HCT116 (cell line): ENCODE measurements at regions not wholly inside any gene's neighbourhood (a gene's known extent, or its start where the extent isn't known, plus 50 kb on each side); places are given as distances from the start of the nearest gene placed in this dataset.
"Not testable (repeated sequence)": the region's sequence is repeated elsewhere in the genome, so short reads cannot be mapped to it uniquely, and the experiment has no call there.

Source experiments
- ATAC-seq: fragments of 200-7000 bp; cut with Tn5 transposase; 2 replicates; pipeline ENCODE4 v1.9.1; 2020; ENCODE audit warnings: mild to moderate bottlenecking, moderate library complexity
- BruUV-seq: library from RNA; stranded (reverse); fragments of 400-500 nt; replicated peaks from 2 replicates; lab custom pipeline; 2021; lab: Mats Ljungman, UMichigan
- CTCF ChIA-PET: fragments of 300-600 bp; sonication (Branson Sonifier 250); formaldehyde crosslinking; loops from one replicate; lab custom pipeline; 2021; ENCODE audit warnings: antibody characterized with exemption; lab: Charles Lee
- POLR2A ChIA-PET: fragments of 300-600, 350-600 bp; sonication (Branson Sonifier 250); formaldehyde crosslinking; loops from one replicate; lab custom pipeline; 2021; ENCODE audit warnings: antibody characterized with exemption; lab: Charles Lee
- RAD21 ChIA-PET, 2 experiments: fragments of 300-600 bp; sonication (Branson Sonifier 250); formaldehyde crosslinking; loops; one replicate each; lab custom pipeline; 2023; ENCODE audit warnings: low total read pairs in 2 of 2; ENCODE audit not compliant: uncharacterized antibody in 2 of 2, unreplicated experiment in 2 of 2, low non-redundant PET in 1 of 2; lab: Charles Lee
- DNase-seq: peaks from one replicate; pipeline ENCODE4 v3.0.0-alpha.2; 2010; ENCODE audit warnings: low read depth, low spot score
- H2AFZ ChIP-seq: fragments of 200-600 bp; shearing (Covaris generic), sonication (generic); 2 replicates; pipeline ENCODE4 v1.6.1; 2017; ENCODE audit warnings: low read depth, mixed run types, mixed read lengths, antibody characterized with exemption, low read length; ENCODE audit not compliant: poor library complexity, severe bottlenecking
- H3K27ac ChIP-seq: 2 replicates; pipeline ENCODE4 v1.5.1; 2012; ENCODE audit warnings: low read depth, low read length
- H3K27me3 ChIP-seq: fragments of 200-600 bp; sonication (generic); 2 replicates; pipeline ENCODE4 v1.6.1; 2016; ENCODE audit warnings: mixed run types, low read length, mixed read lengths; ENCODE audit not compliant: insufficient read depth
- H3K36me3 ChIP-seq, 2 experiments: fragments of 200-500 bp in 1 of 2; fragments of 200-600 bp in 1 of 2; sonication (Bioruptor generic) in 1 of 2; sonication (generic) in 1 of 2; 2 replicates each; pipeline versions ENCODE4 v1.5.1 to v1.6.1; 2014 to 2016; ENCODE audit warnings: low read length in 2 of 2, inconsistent platforms in 1 of 2, mixed read lengths in 1 of 2, mixed run types in 1 of 2; ENCODE audit not compliant: insufficient read depth in 2 of 2, control insufficient read depth in 1 of 2
- H3K4me1 ChIP-seq, 2 experiments: fragments of 200-600 bp in 1 of 2; sonication (generic) in 1 of 2; 2 replicates each; pipeline versions ENCODE4 v1.5.1 to v1.6.1; 2012 to 2017; ENCODE audit warnings: low read length in 2 of 2, inconsistent platforms in 1 of 2, mild to moderate bottlenecking in 1 of 2, mixed read lengths in 1 of 2, mixed run types in 1 of 2, moderate library complexity in 1 of 2; ENCODE audit not compliant: insufficient read depth in 2 of 2, control insufficient read depth in 1 of 2
- H3K4me2 ChIP-seq: fragments of 200-600 bp; sonication (generic); 2 replicates; pipeline ENCODE4 v1.6.1; 2017; ENCODE audit warnings: mixed run types, low read length, mixed read lengths
- H3K4me3 ChIP-seq, 2 experiments: fragments of 200-600 bp in 1 of 2; sonication (generic) in 1 of 2; replicated peaks in 1 of 2; 2 replicates each; pipeline ENCODE4 v1.5.1; 2011 to 2016; ENCODE audit warnings: low read length in 2 of 2, control low read depth in 1 of 2, low read depth in 1 of 2, mild to moderate bottlenecking in 1 of 2, mixed read lengths in 1 of 2, mixed run types in 1 of 2
- H3K79me2 ChIP-seq: fragments of 200-600 bp; sonication (generic); 2 replicates; pipeline ENCODE4 v1.6.1; 2017; ENCODE audit warnings: mild to moderate bottlenecking, mixed run types, low read length, moderate library complexity, mixed read lengths; ENCODE audit not compliant: insufficient read depth
- H3K9ac ChIP-seq: fragments of 200-600 bp; sonication (generic); 2 replicates; pipeline ENCODE4 v1.6.1; 2016; ENCODE audit warnings: low read length, mixed read lengths
- H3K9me2 ChIP-seq: fragments of 200-600 bp; sonication (generic), shearing (Covaris generic); 2 replicates; pipeline ENCODE4 v1.6.1; 2017; ENCODE audit warnings: mixed run types, mild to moderate bottlenecking, moderate library complexity; ENCODE audit not compliant: insufficient read depth
- H3K9me3 ChIP-seq, 2 experiments: fragments of 200-500 bp in 1 of 2; fragments of 200-600 bp in 1 of 2; sonication (Bioruptor generic) in 1 of 2; sonication (generic) in 1 of 2; 2 replicates each; pipeline ENCODE4 v1.6.1; 2014 to 2017; ENCODE audit warnings: low read length in 2 of 2, mixed read lengths in 2 of 2, inconsistent platforms in 1 of 2, low read depth in 1 of 2, mild to moderate bottlenecking in 1 of 2, mixed run types in 1 of 2, moderate library complexity in 1 of 2; ENCODE audit not compliant: control insufficient read depth in 1 of 2, insufficient read depth in 1 of 2
- H4K20me1 ChIP-seq: fragments of 200-600 bp; sonication (generic), shearing (Covaris generic); 2 replicates; pipeline ENCODE4 v1.6.1; 2017; ENCODE audit warnings: mixed run types, mild to moderate bottlenecking, moderate library complexity; ENCODE audit not compliant: insufficient read depth
- RAD21 ChIP-seq: IDR thresholded peaks from 2 replicates; pipeline ENCODE4 v1.6.1; 2012; ENCODE audit warnings: low read depth, mild to moderate bottlenecking
- intact Hi-C: fragments of 100-400 bp; cut with micrococcal nuclease; formaldehyde crosslinking; loops from 2 replicates; pipeline ENCODE4 v1.10.0; 2022

DNA sequence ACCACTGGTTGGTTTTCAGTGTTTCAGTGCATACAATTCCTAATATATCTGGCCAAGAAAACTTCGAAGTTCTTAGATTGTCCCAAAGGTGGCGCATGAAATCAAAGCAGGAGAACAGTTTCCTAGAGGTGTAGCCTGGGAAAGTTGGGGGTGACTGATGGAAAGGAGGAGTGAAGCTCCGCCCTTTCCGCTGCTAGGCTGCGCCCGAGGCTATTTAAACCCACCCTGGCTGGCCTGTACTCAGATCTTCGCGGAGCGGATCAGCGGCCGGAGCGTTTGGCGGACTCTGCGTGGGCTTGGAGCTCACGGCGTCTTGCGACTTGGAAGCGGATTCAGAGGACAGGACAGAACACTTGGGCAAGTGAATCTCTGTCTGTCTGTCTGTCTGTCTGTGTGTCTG is 328.7 kb downstream of the CWH43 start:
- ATAC-seq, H3K9me2 ChIP-seq, DNase-seq, H3K9ac ChIP-seq, BruUV-seq, H2AFZ ChIP-seq, RAD21 ChIA-PET, H3K4me3 ChIP-seq, H3K27ac ChIP-seq, POLR2A ChIA-PET, H3K36me3 ChIP-seq, H3K27me3 ChIP-seq, intact Hi-C loops, H3K4me1 ChIP-seq, H4K20me1 ChIP-seq, H3K79me2 ChIP-seq, CTCF ChIA-PET, H3K4me2 ChIP-seq, H3K9me3 ChIP-seq: not testable (repeated sequence)
- peak; percentile 6; the same call in 1 of the 2 replicates for TF ChIP-seq RAD21

DNA sequence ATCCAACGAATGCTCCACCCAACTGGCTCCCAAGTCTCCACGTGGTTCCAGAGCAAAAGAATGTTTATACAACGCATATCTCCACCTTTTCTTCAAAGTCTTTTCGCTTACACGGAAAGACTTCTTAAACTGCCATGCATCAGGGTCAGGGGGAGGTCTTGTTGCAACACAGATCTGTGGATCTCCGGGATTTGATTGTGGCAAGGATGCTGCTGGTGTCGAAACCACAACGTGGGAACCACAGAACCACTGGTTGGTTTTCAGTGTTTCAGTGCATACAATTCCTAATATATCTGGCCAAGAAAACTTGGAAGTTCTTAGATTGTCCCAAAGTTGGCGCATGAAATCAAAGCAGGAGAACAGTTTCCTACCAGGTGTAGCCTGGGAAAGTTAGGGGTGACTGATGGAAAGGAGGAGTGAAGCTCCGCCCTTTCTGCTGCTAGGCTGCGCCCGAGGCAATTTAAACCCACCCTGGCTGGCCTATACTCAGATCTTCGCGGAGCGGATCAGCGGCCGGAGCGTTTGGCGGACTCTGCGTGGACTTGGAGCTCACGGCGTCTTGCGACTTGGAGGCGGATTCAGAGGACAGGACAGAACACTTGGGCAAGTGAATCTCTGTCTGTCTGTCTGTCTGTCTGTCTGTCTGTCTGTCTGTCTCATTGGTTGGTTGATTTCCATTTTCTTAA is 334.8 kb downstream of the CWH43 start:
- H3K36me3 ChIP-seq, ATAC-seq, H4K20me1 ChIP-seq, intact Hi-C loops, H3K4me3 ChIP-seq, H3K4me1 ChIP-seq, H3K9me2 ChIP-seq, H3K9me3 ChIP-seq, DNase-seq, H3K27ac ChIP-seq, H3K4me2 ChIP-seq, H3K79me2 ChIP-seq, H3K9ac ChIP-seq, H2AFZ ChIP-seq, CTCF ChIA-PET, POLR2A ChIA-PET, RAD21 ChIA-PET, H3K27me3 ChIP-seq, BruUV-seq: not testable (repeated sequence)

- POLR2A ChIA-PET, ATAC-seq, RAD21 ChIA-PET, BruUV-seq, H3K9ac ChIP-seq, DNase-seq, H3K4me3 ChIP-seq, H3K79me2 ChIP-seq, H3K9me2 ChIP-seq, H3K27me3 ChIP-seq, H3K27ac ChIP-seq, H3K36me3 ChIP-seq, H3K4me1 ChIP-seq, H2AFZ ChIP-seq, H3K4me2 ChIP-seq, intact Hi-C loops, CTCF ChIA-PET, H3K9me3 ChIP-seq, H4K20me1 ChIP-seq: not testable (repeated sequence)
Observed at GRCh38 chr4:49321511-49322300, 335.6 kb downstream of the CWH43 start.

- not testable (repeated sequence) for H3K36me3 ChIP-seq
Observed at GRCh38 chr4:49322610-49323572, 336.8 kb downstream of the CWH43 start.

More at GRCh38 chr4:49322610-49323572, 336.8 kb downstream of the CWH43 start:
- H3K79me2 ChIP-seq, POLR2A ChIA-PET, H3K4me2 ChIP-seq, H3K9me2 ChIP-seq, H3K4me1 ChIP-seq, H4K20me1 ChIP-seq, H3K9me3 ChIP-seq, intact Hi-C loops, H3K4me3 ChIP-seq, ATAC-seq, CTCF ChIA-PET, H3K27me3 ChIP-seq, BruUV-seq, H3K9ac ChIP-seq, RAD21 ChIA-PET, H3K27ac ChIP-seq, DNase-seq, H2AFZ ChIP-seq: not testable (repeated sequence)
